Activated CD8-positive, alpha-beta T cell treated with anti-CD3 and anti-CD28 coated beads for 36 hours (primary cell): ENCODE measurements at regions not wholly inside any gene's neighbourhood (a gene's known extent, or its start where the extent isn't known, plus 50 kb on each side); places are given as distances from the start of the nearest gene placed in this dataset.
"Not testable (repeated sequence)": the region's sequence is repeated elsewhere in the genome, so short reads cannot be mapped to it uniquely, and the experiment has no call there.

Experiments
- ATAC-seq: fragments of 200-7000 bp; cut with Tn5 transposase; one replicate; pipeline ENCODE4 v1.10.0; 2021; ENCODE audit warnings: mild to moderate bottlenecking, moderate library complexity
- CTCF ChIA-PET: fragments of 350-600 bp; sonication (Branson Sonifier 250); formaldehyde crosslinking; loops from one replicate; lab custom pipeline; 2021; ENCODE audit warnings: antibody characterized with exemption; lab: Charles Lee
- POLR2A ChIA-PET: fragments of 350-600 bp; sonication (Branson Sonifier 250); formaldehyde crosslinking; loops from one replicate; lab custom pipeline; 2021; ENCODE audit warnings: antibody characterized with exemption; lab: Charles Lee
- DNase-seq: peaks from one replicate; pipeline ENCODE4 v3.0.0-alpha.2; 2020
- H3K27ac Mint-ChIP-seq: one replicate; pipeline ENCODE4 v1.8.0; 2021; ENCODE audit warnings: mild to moderate bottlenecking, mixed read lengths
- H3K27me3 Mint-ChIP-seq: one replicate; pipeline ENCODE4 v1.8.0; 2021; ENCODE audit warnings: mixed read lengths
- H3K36me3 Mint-ChIP-seq: one replicate; pipeline ENCODE4 v1.8.0; 2021; ENCODE audit warnings: low read depth, mixed read lengths
- H3K4me1 Mint-ChIP-seq: one replicate; pipeline ENCODE4 v1.8.0; 2021; ENCODE audit warnings: low read depth, mixed read lengths
- H3K4me3 Mint-ChIP-seq: one replicate; pipeline ENCODE4 v1.8.0; 2021; ENCODE audit warnings: mild to moderate bottlenecking, moderate library complexity, mixed read lengths
- H3K9me3 Mint-ChIP-seq: one replicate; pipeline ENCODE4 v1.8.0; 2021; ENCODE audit warnings: mixed read lengths
- CTCF ChIP-seq: fragments of 200-600 bp; IDR thresholded peaks from one replicate; pipeline ENCODE4 v1.8.0; 2022; ENCODE audit warnings: antibody characterized with exemption, mild to moderate bottlenecking
- intact Hi-C: fragments of 100-400 bp; cut with micrococcal nuclease; formaldehyde crosslinking; loops from one replicate; pipeline ENCODE4 v1.10.0; 2022

GRCh38 chr12:105508096-105508495 is 177.6 kb downstream of the C12orf75 start:
- H3K4me3 Mint-ChIP-seq: no peak overlapping the region
- ATAC-seq (no peak), DNase-seq (no peak)
- H3K27me3 Mint-ChIP-seq: peaks cover 12% of the 10 kb centered on the region
- no peak for TF ChIP-seq CTCF
- no peaks in the 10 kb centered on the region for H3K9me3 Mint-ChIP-seq
- intact Hi-C loops: no loop called here
- no peaks in the 10 kb centered on the region for H3K36me3 Mint-ChIP-seq
- ChIA-PET POLR2A (no interaction called here), CTCF (no interaction called here)
- H3K4me1 Mint-ChIP-seq: no peaks in the 10 kb centered on the region
- no peak overlapping the region for H3K27ac Mint-ChIP-seq

- POLR2A ChIA-PET: no interaction called here
- no peak overlapping the region for H3K4me3 Mint-ChIP-seq
- CTCF ChIA-PET: no interaction called here
Measured at GRCh38 chr12:105510526-105510925, 180.0 kb downstream of the C12orf75 start.

GRCh38 chr12:105512861-105513260 is 182.4 kb downstream of the C12orf75 start:
- DNase-seq, intact Hi-C loops, H3K4me1 Mint-ChIP-seq, H3K36me3 Mint-ChIP-seq, H3K27ac Mint-ChIP-seq, POLR2A ChIA-PET, H3K4me3 Mint-ChIP-seq, CTCF ChIA-PET, H3K27me3 Mint-ChIP-seq, H3K9me3 Mint-ChIP-seq, ATAC-seq: not testable (repeated sequence)

More at GRCh38 chr12:105510526-105510925, 180.0 kb downstream of the C12orf75 start:
- Mint-ChIP-seq H3K9me3 (no peaks in the 10 kb centered on the region), H3K27ac (no peak overlapping the region), H3K27me3 (peaks cover 4% of the 10 kb centered on the region), H3K36me3 (no peaks in the 10 kb centered on the region), H3K4me1 (no peaks in the 10 kb centered on the region)
- no peak for DNase-seq
- TF ChIP-seq CTCF: no peak
- intact Hi-C loops: no loop called here
- ATAC-seq: no peak

- ATAC-seq: no peak
- POLR2A ChIA-PET: no interaction called here
Measured at GRCh38 chr12:105522166-105522825, 191.8 kb downstream of the C12orf75 start.

GRCh38 chr12:105523164-105524057 is 192.9 kb downstream of the C12orf75 start:
- ATAC-seq: no peak
- H3K27me3 Mint-ChIP-seq: peaks cover 10% of the 10 kb centered on the region
- no peaks in the 10 kb centered on the region for H3K4me1 Mint-ChIP-seq
- no peak overlapping the region for H3K27ac Mint-ChIP-seq
- no peak overlapping the region for H3K4me3 Mint-ChIP-seq
- ChIA-PET POLR2A (no interaction called here), CTCF (no interaction called here)
- DNase-seq: no peak
- no peak for TF ChIP-seq CTCF
- H3K9me3 Mint-ChIP-seq: no peaks in the 10 kb centered on the region
- intact Hi-C loops: no loop called here
- no peaks in the 10 kb centered on the region for H3K36me3 Mint-ChIP-seq

More at GRCh38 chr12:105522166-105522825, 191.8 kb downstream of the C12orf75 start:
- H3K4me3 Mint-ChIP-seq: no peak overlapping the region
- DNase-seq: no peak
- intact Hi-C loops: no loop called here
- H3K4me1 Mint-ChIP-seq: no peaks in the 10 kb centered on the region
- no peak for TF ChIP-seq CTCF
- CTCF ChIA-PET: no interaction called here
- H3K9me3 Mint-ChIP-seq: no peaks in the 10 kb centered on the region
- peaks cover 10% of the 10 kb centered on the region for H3K27me3 Mint-ChIP-seq
- no peak overlapping the region for H3K27ac Mint-ChIP-seq
- H3K36me3 Mint-ChIP-seq: no peaks in the 10 kb centered on the region
